GM12878 (cell line): ENCODE measurements at regions not wholly inside any gene's neighbourhood (a gene's known extent, or its start where the extent isn't known, plus 50 kb on each side); places are given as distances from the start of the nearest gene placed in this dataset.

Experiments used
- ATAC-seq: fragments of 200-7000 bp; cut with Tn5 transposase; 3 replicates; pipeline ENCODE4 v1.9.1; 2020; ENCODE audit warnings: mild to moderate bottlenecking, moderate library complexity
- BruUV-seq: library from RNA; stranded (reverse); fragments of 400-500 nt; replicated peaks from 2 replicates; lab custom pipeline; 2021; lab: Mats Ljungman, UMichigan
- CTCF ChIA-PET: fragments of 300-600 bp; sonication (Branson Sonifier 250); formaldehyde crosslinking; extraction: SDS; loops from one replicate; lab custom pipeline; 2021; ENCODE audit warnings: inconsistent platforms; lab: Yijun Ruan, JAX
- POLR2A ChIA-PET: fragments of 350-600 bp; formaldehyde crosslinking; extraction: SDS; loops from one replicate; lab custom pipeline; 2021; ENCODE audit warnings: inconsistent platforms; lab: Charles Lee
- RAD21 ChIA-PET: fragments of 300-600 bp; sonication (Branson Sonifier 250); formaldehyde crosslinking; loops from one replicate; lab custom pipeline; 2023; ENCODE audit warnings: antibody characterized with exemption; ENCODE audit not compliant: unreplicated experiment; lab: Charles Lee
- SMC1A ChIA-PET: fragments of 300-600 bp; sonication (Branson Sonifier 250); formaldehyde crosslinking; loops from one replicate; lab custom pipeline; 2023; ENCODE audit not compliant: unreplicated experiment, uncharacterized antibody; lab: Charles Lee
- DNase-seq: peaks from one replicate; pipeline ENCODE4 v3.0.0-alpha.2; 2011; ENCODE audit warnings: low read depth, low spot score
- FAIRE-seq: peaks from 3 replicates; lab custom pipeline; 2011; peaks lifted over from hg19 to GRCh38; lab: Jason Lieb, UNC
- H2AFZ ChIP-seq: 2 replicates; pipeline ENCODE4 v1.6.0; 2011; ENCODE audit warnings: low read depth, low read length, control low read depth; ENCODE audit not compliant: control insufficient read depth
- H3K27ac ChIP-seq: 2 replicates; pipeline ENCODE4 v1.5.1; 2011; ENCODE audit warnings: control low read depth; ENCODE audit not compliant: control insufficient read depth, insufficient read depth
- H3K27me3 ChIP-seq, 2 experiments: replicated peaks in 1 of 2; 2 replicates each; pipeline versions ENCODE4 v1.6.0 to v1.6.1; 2011; ENCODE audit warnings: low read length in 1 of 2; ENCODE audit not compliant: control insufficient read depth in 2 of 2, insufficient read depth in 2 of 2
- H3K36me3 ChIP-seq, 2 experiments: 2 replicates each; pipeline ENCODE4 v1.5.1; 2011; ENCODE audit warnings: low read length in 1 of 2; ENCODE audit not compliant: control insufficient read depth in 2 of 2, insufficient read depth in 2 of 2
- H3K4me1 ChIP-seq: 2 replicates; pipeline ENCODE4 v1.6.1; 2011; ENCODE audit warnings: mild to moderate bottlenecking, low read length, moderate library complexity, mixed read lengths; ENCODE audit not compliant: control insufficient read depth, insufficient read depth
- H3K4me2 ChIP-seq: 2 replicates; pipeline ENCODE4 v1.6.0; 2011; ENCODE audit warnings: control low read depth; ENCODE audit not compliant: control insufficient read depth, insufficient read depth
- H3K4me3 ChIP-seq: fragments of 200-600 bp; sonication (generic); 2 replicates; pipeline ENCODE4 v1.5.1; 2016
- H3K79me2 ChIP-seq: 2 replicates; pipeline ENCODE4 v1.6.0; 2011; ENCODE audit warnings: low read length; ENCODE audit not compliant: control insufficient read depth, insufficient read depth
- H3K9ac ChIP-seq: 2 replicates; pipeline ENCODE4 v1.8.0; 2011; ENCODE audit warnings: low read length, control low read depth, mixed read lengths; ENCODE audit not compliant: control insufficient read depth, insufficient read depth
- H3K9me3 ChIP-seq: replicated peaks from 3 replicates; pipeline ENCODE4 v1.5.1; 2011; ENCODE audit warnings: mild to moderate bottlenecking, low read length; ENCODE audit not compliant: control insufficient read depth, insufficient read depth
- H4K20me1 ChIP-seq: 2 replicates; pipeline ENCODE4 v1.6.0; 2011; ENCODE audit not compliant: control insufficient read depth, insufficient read depth
- CEBPB ChIP-seq, 2 experiments: fragments of 150-350 bp in 1 of 2; IDR thresholded peaks; 2 replicates each; pipeline ENCODE4 v1.6.1; 2012 to 2014; ENCODE audit warnings: low read depth in 2 of 2, low read length in 2 of 2, borderline replicate concordance in 1 of 2, inconsistent platforms in 1 of 2
- CREM ChIP-seq: IDR thresholded peaks from 2 replicates; pipeline ENCODE4 v1.6.1; 2014; ENCODE audit warnings: antibody characterized with exemption, low read depth
- FOS ChIP-seq: IDR thresholded peaks from 3 replicates; pipeline ENCODE4 v1.6.1; 2011; ENCODE audit warnings: borderline replicate concordance; ENCODE audit not compliant: insufficient read length; ENCODE audit errors: extremely low read depth
- HCFC1 ChIP-seq: fragments of 150-350 bp; IDR thresholded peaks from 2 replicates; pipeline ENCODE4 v1.6.1; 2014; ENCODE audit warnings: low read length
- IKZF2 ChIP-seq, 2 experiments: fragments of 450-650 bp; IDR thresholded peaks; 2 replicates each; pipeline ENCODE4 v1.6.1; 2017; ENCODE audit warnings: mild to moderate bottlenecking in 2 of 2, moderate library complexity in 2 of 2
- MEF2B ChIP-seq: fragments of 450-650 bp; IDR thresholded peaks from 2 replicates; pipeline ENCODE4 v1.6.1; 2018; ENCODE audit warnings: mild to moderate bottlenecking, moderate library complexity; ENCODE audit not compliant: partially characterized antibody, poor library complexity, severe bottlenecking
- NRF1 ChIP-seq: conservative IDR thresholded peaks from 2 replicates; pipeline ENCODE4 v1.6.1; 2011; ENCODE audit warnings: mild to moderate bottlenecking, low read depth, low read length, improper control_type of control experiment
- SUZ12 ChIP-seq: fragments of 200-600 bp; sonication (generic); IDR thresholded peaks from one replicate; pipeline ENCODE4 v1.6.1; 2018; ENCODE audit warnings: antibody characterized with exemption, mild to moderate bottlenecking; ENCODE audit not compliant: unreplicated experiment
- WGBS: methylation state at CpG from one replicate; pipeline ENCODE4 v1.1.6; 2016; ENCODE audit warnings: low lambda C conversion rate; ENCODE audit not compliant: insufficient replicate concordance, insufficient coverage; ENCODE audit errors: missing lambda C conversion rate; 5-methylcytosine and 5-hydroxymethylcytosine counted together
- in situ Hi-C: fragments of 300-500 bp; cut with MboI; formaldehyde crosslinking; loops from 9 replicates; pipeline ENCODE4 v1.14.3; 2018; ENCODE audit warnings: mixed read lengths
- intact Hi-C: fragments of 100-400 bp; cut with micrococcal nuclease; formaldehyde crosslinking; loops from one replicate; pipeline ENCODE4 v1.14.2; 2022; ENCODE audit not compliant: unreplicated experiment
- TF ChIP-seq, protein P1 (sequence below): fragments of 150-350 bp; IDR thresholded peaks from 2 replicates; pipeline ENCODE4 v1.6.1; 2016; ENCODE audit warnings: low read depth, low read length
- TF ChIP-seq, protein P2 (sequence below): IDR thresholded peaks from 2 replicates; pipeline ENCODE4 v1.6.1; 2011; ENCODE audit warnings: borderline replicate concordance, low read depth, mild to moderate bottlenecking, moderate library complexity, low read length; ENCODE audit not compliant: insufficient read depth, poor library complexity, severe bottlenecking
- TF ChIP-seq, protein P3 (sequence below): fragments of 450-650 bp; formaldehyde crosslinking; IDR thresholded peaks from 2 replicates; pipeline ENCODE4 v1.5.0; 2022; ENCODE audit warnings: mild to moderate bottlenecking, missing genetic modification characterization

DNA sequence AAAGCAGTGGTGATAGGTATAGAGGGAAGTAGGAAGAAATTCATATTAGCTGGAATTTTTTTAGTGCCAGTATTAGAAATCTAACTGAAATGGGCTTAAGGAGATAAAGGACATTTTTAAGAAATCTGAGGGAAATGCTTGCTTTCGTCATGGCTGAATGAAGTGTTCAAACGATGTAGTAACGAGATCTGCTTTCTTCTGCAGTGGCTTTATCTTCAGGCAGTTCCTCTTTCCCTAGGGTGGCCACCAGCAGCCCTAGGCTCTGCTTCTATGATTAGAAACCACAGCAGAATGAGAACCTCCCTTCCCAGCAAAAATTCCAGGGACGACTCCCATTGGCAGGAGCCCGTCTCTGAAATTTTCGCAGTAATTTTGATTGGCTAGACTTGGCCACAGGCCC lies 163.9 kb upstream of the FRMD6 start (continued):
- TF ChIP-seq, protein P1, sequence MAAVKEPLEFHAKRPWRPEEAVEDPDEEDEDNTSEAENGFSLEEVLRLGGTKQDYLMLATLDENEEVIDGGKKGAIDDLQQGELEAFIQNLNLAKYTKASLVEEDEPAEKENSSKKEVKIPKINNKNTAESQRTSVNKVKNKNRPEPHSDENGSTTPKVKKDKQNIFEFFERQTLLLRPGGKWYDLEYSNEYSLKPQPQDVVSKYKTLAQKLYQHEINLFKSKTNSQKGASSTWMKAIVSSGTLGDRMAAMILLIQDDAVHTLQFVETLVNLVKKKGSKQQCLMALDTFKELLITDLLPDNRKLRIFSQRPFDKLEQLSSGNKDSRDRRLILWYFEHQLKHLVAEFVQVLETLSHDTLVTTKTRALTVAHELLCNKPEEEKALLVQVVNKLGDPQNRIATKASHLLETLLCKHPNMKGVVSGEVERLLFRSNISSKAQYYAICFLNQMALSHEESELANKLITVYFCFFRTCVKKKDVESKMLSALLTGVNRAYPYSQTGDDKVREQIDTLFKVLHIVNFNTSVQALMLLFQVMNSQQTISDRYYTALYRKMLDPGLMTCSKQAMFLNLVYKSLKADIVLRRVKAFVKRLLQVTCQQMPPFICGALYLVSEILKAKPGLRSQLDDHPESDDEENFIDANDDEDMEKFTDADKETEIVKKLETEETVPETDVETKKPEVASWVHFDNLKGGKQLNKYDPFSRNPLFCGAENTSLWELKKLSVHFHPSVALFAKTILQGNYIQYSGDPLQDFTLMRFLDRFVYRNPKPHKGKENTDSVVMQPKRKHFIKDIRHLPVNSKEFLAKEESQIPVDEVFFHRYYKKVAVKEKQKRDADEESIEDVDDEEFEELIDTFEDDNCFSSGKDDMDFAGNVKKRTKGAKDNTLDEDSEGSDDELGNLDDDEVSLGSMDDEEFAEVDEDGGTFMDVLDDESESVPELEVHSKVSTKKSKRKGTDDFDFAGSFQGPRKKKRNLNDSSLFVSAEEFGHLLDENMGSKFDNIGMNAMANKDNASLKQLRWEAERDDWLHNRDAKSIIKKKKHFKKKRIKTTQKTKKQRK = no peak
- TF ChIP-seq FOS (no peak), NRF1 (no peak)
- TF ChIP-seq, all 136 proteins: peak for 0

DNA sequence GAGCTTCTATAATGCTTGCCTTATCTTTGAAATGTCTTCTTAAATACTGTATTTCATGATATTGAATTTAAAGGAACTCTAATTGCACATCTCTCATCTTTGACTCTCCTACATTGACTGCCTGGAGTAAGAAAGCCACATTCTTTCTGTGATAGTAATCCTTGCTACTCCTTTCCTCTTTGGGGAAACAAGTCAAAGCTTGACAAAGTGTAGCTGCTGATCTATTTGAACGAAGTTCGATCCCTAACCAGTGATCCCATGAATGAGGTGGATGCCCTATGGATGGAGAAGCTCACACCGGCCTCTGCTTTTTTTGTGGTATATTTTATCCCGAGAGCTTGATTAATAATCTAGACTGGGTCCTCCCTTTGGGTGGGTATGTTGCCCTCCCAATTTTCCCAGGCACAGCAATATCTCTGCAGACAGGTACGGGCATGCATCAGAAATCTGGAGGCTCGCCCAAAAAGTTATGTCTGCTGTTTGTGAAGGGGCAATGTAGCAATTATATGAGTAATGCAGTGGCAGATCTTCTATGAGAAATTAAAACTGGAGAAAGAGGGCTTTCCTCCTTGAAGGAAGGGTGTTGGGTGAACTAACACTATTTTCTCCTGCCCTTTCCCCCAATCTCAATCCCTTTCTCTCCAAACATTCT lies 163.0 kb upstream of the FRMD6 start:
- BruUV-seq = no TSS peak
- ATAC-seq (no peak), DNase-seq (no peak), FAIRE-seq (no peak)
- POLR2A ChIA-PET = no interaction called here
- in situ Hi-C loops = no loop called here
- H3K27me3 ChIP-seq = no peaks in the 10 kb centered on the region; a peak in 1 of 4 replicates
- H3K27ac ChIP-seq = no peak overlapping the region
- no peak overlapping the region for H3K4me3 ChIP-seq
- H3K9ac ChIP-seq = no peak overlapping the region
- RAD21 ChIA-PET = no interaction called here
- H3K4me2 ChIP-seq = no peak overlapping the region
- CTCF ChIA-PET = no interaction called here
- no peaks in the 10 kb centered on the region; the same call in 2 of the 3 replicates for H3K9me3 ChIP-seq
- SMC1A ChIA-PET = interaction anchor here (1.2 kb wide), 1 partner anchor 125 kb away, joined by 3 read pairs; no protein-coding TSS in a partner anchor
- intact Hi-C loops = no loop called here
- no peaks in the 10 kb centered on the region for H3K36me3 ChIP-seq
- H2AFZ ChIP-seq = no peak overlapping the region
- H3K79me2 ChIP-seq = no peaks in the 10 kb centered on the region
- 23% methylated on average over 6 of the region's 6 CpGs for WGBS
- no peaks in the 10 kb centered on the region for H3K4me1 ChIP-seq
- no peaks in the 10 kb centered on the region for H4K20me1 ChIP-seq
- no peak for TF ChIP-seq IKZF2 (IDR thresholded peaks at IDR 0.05)
- no peak for TF ChIP-seq MEF2B
- TF ChIP-seq, protein P2, sequence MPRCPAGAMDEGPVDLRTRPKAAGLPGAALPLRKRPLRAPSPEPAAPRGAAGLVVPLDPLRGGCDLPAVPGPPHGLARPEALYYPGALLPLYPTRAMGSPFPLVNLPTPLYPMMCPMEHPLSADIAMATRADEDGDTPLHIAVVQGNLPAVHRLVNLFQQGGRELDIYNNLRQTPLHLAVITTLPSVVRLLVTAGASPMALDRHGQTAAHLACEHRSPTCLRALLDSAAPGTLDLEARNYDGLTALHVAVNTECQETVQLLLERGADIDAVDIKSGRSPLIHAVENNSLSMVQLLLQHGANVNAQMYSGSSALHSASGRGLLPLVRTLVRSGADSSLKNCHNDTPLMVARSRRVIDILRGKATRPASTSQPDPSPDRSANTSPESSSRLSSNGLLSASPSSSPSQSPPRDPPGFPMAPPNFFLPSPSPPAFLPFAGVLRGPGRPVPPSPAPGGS = no peak
- no peak for TF ChIP-seq HCFC1
- no peak for TF ChIP-seq CEBPB (IDR thresholded peaks at IDR 0.05; ENCODE audit: borderline replicate concordance in 1 of 2, low read depth in 2 of 2, low read length in 2 of 2)
- TF ChIP-seq SUZ12 = no peak
- no peak for TF ChIP-seq CREM
- TF ChIP-seq, protein P3, sequence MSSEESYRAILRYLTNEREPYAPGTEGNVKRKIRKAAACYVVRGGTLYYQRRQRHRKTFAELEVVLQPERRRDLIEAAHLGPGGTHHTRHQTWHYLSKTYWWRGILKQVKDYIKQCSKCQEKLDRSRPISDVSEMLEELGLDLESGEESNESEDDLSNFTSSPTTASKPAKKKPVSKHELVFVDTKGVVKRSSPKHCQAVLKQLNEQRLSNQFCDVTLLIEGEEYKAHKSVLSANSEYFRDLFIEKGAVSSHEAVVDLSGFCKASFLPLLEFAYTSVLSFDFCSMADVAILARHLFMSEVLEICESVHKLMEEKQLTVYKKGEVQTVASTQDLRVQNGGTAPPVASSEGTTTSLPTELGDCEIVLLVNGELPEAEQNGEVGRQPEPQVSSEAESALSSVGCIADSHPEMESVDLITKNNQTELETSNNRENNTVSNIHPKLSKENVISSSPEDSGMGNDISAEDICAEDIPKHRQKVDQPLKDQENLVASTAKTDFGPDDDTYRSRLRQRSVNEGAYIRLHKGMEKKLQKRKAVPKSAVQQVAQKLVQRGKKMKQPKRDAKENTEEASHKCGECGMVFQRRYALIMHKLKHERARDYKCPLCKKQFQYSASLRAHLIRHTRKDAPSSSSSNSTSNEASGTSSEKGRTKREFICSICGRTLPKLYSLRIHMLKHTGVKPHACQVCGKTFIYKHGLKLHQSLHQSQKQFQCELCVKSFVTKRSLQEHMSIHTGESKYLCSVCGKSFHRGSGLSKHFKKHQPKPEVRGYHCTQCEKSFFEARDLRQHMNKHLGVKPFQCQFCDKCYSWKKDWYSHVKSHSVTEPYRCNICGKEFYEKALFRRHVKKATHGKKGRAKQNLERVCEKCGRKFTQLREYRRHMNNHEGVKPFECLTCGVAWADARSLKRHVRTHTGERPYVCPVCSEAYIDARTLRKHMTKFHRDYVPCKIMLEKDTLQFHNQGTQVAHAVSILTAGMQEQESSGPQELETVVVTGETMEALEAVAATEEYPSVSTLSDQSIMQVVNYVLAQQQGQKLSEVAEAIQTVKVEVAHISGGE (CRISPR knock-in tag) = no peak
